ENCODE measurements at regions not wholly inside any gene's neighbourhood (a gene's known extent, or its start where the extent isn't known, plus 50 kb on each side); places are given as distances from the start of the nearest gene placed in this dataset.

DNA sequence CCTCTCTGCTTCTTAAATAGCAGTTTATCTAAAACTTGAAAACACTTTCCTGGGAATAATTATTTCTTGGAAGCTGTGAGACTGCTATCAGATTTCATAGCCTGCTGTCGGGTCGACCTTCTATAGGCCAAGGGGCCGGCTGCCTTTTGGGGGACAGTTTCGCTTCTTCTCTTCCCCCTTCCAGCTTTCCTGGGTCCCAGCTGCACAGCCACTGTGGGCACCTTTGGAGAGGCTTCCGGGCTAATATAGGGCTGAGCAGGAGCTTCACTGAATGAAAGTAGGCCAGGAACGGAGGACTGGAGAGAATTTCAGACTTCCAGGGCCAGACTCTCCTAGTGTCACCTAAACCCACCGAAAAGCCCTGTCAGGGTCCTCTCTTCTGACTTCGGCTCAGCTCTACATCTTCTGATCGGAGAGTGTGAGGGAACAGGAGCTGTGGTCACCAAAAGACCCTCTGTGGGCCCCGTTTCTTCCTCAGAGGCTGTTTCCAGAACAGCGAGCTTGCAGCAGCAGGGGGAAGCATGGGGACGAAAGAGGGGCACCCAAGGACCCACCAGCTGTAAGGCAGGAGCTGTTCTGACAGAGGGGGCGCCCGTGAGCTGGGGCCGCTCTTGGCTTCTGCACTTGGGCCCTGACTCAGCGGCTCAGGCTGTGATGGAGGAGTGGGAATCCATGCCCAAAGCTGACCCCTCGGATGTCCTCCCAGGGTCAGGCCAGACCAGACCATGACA, 620.6 kb downstream of the BCOR start:
- H3K36me3 ChIP-seq (ENCODE audit: control insufficient read depth, insufficient read depth, low read length), result no peaks in the 10 kb centered on the region
- no peak overlapping the region for H3K9ac ChIP-seq (ENCODE audit: low read depth, low read length)
- peaks cover 22% of the 10 kb centered on the region for H3K9me3 ChIP-seq (ENCODE audit: control insufficient read depth, insufficient read depth, low read length)
- H3K4me1 ChIP-seq (ENCODE audit: control insufficient read depth, insufficient read depth, low read length), result 0 out of 2 replicates have a peak, but pooled peaks cover 4% of the 10 kb centered on the region
- no peak overlapping the region for H3K27ac ChIP-seq (ENCODE audit: low read depth, low read length)
- H3K4me3 ChIP-seq (ENCODE audit: low read depth, low read length), result no peak overlapping the region
- H3K27me3 ChIP-seq (ENCODE audit: control insufficient read depth, insufficient read depth, low read length), result no peaks in the 10 kb centered on the region

DNA sequence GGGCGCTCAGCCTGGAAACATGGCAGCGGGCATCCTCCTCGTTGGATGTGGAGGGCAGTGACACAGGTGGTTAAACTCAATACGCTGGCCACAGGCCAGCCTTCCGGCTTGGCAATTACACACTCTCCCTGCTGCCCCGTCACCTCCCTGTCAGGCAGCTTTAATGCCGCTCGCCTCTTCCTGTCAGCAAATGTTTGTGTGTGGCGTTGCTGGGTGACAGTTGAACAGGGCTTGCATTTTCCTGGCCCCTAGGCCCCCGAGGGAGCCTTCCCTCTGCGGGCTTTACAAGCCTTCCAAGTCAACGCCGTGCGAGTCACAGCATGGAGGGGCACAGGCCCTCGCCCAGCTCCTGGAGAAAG, 620.0 kb downstream of the BCOR start:
- H3K9me3 ChIP-seq (ENCODE audit: control insufficient read depth, insufficient read depth, low read length), result peaks cover 19% of the 10 kb centered on the region
- no peaks in the 10 kb centered on the region for H3K27me3 ChIP-seq (ENCODE audit: control insufficient read depth, insufficient read depth, low read length)
- H3K27ac ChIP-seq (ENCODE audit: low read depth, low read length), result no peak overlapping the region
- H3K4me1 ChIP-seq (ENCODE audit: control insufficient read depth, insufficient read depth, low read length), result 0 out of 2 replicates have a peak, but pooled peaks cover 4% of the 10 kb centered on the region
- H3K4me3 ChIP-seq (ENCODE audit: low read depth, low read length), result no peak overlapping the region
- H3K9ac ChIP-seq (ENCODE audit: low read depth, low read length), result no peak overlapping the region
- no peaks in the 10 kb centered on the region for H3K36me3 ChIP-seq (ENCODE audit: control insufficient read depth, insufficient read depth, low read length)

DNA sequence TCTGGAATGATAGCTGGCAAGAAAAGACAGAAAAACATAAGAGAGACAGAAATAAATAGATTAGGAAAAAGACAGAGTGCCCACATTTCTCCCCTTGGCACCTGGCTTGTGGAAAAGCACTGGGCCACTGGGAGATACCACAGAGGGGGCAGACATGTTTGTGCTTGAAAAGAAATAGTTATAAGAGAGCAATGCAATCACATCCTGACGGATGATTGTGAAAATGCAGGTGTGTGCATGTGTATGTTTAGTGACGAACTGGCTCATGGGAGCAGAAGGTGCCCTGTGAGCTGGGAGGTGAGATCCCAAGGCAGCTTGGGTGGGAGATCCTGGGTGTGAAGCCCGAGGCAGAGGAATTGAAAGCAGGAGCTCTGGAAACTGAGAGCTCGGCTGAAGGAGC, 617.9 kb downstream of the BCOR start:
- no peak overlapping the region for H3K4me3 ChIP-seq (ENCODE audit: low read depth, low read length)
- no peaks in the 10 kb centered on the region for H3K36me3 ChIP-seq (ENCODE audit: control insufficient read depth, insufficient read depth, low read length)
- H3K27me3 ChIP-seq (ENCODE audit: control insufficient read depth, insufficient read depth, low read length), result no peaks in the 10 kb centered on the region
- H3K27ac ChIP-seq (ENCODE audit: low read depth, low read length), result no peak overlapping the region
- H3K9ac ChIP-seq (ENCODE audit: low read depth, low read length), result no peak overlapping the region
- H3K9me3 ChIP-seq (ENCODE audit: control insufficient read depth, insufficient read depth, low read length), result peaks cover 16% of the 10 kb centered on the region; the same call in 1 of the 2 replicates
- 0 out of 2 replicates have a peak, but pooled peaks cover 6% of the 10 kb centered on the region for H3K4me1 ChIP-seq (ENCODE audit: control insufficient read depth, insufficient read depth, low read length)

DNA sequence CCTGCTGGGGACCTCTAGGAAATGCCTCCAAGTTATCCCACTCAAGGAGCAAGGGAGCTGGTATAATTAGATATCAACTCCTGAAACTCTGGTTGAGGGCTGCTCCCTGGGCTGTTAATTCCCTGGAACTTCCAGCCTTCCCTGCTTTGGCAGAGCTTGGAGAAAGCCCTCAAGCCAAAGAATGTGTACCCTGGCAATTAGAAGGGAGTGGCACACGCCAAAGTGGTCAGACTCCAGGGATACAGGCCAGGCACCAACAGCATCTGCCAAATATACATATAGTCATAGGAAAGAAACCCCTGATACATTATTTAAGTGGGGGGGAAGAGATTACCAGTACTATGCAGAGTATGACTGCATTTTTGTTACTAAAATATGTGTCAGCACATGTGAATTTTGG, 616.8 kb downstream of the BCOR start:
- no peak overlapping the region for H3K4me3 ChIP-seq (ENCODE audit: low read depth, low read length)
- H3K9ac ChIP-seq (ENCODE audit: low read depth, low read length), result no peak overlapping the region
- H3K4me1 ChIP-seq (ENCODE audit: control insufficient read depth, insufficient read depth, low read length), result 0 out of 2 replicates have a peak, but pooled peaks cover 3% of the 10 kb centered on the region
- no peaks in the 10 kb centered on the region for H3K27me3 ChIP-seq (ENCODE audit: control insufficient read depth, insufficient read depth, low read length)
- no peaks in the 10 kb centered on the region for H3K36me3 ChIP-seq (ENCODE audit: control insufficient read depth, insufficient read depth, low read length)
- peaks cover 13% of the 10 kb centered on the region; the same call in 1 of the 2 replicates for H3K9me3 ChIP-seq (ENCODE audit: control insufficient read depth, insufficient read depth, low read length)
- H3K27ac ChIP-seq (ENCODE audit: low read depth, low read length), result no peak overlapping the region

DNA sequence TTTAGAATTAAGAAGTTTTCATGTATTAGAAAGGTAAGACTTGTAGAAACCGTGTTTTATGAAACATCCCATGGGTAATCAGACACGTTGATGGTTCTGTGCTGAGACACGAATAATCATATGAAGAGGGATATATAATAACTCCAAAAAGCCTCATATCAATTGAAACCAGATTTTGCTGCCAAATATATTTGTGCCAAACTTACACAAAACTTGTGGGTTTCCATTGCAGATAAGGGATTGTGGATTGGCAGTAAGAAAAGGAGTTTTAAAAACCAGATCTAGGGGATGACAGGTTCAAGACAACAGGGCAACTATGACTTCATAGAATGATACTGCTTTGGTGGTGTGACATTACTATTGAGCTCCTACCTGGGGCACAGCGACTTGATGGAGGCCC, 616.1 kb downstream of the BCOR start:
- Histone ChIP-seq H3K36me3 (ENCODE audit: control insufficient read depth, insufficient read depth, low read length) (no peaks in the 10 kb centered on the region), H3K4me1 (ENCODE audit: control insufficient read depth, insufficient read depth, low read length) (0 out of 2 replicates have a peak, but pooled peaks cover 3% of the 10 kb centered on the region), H3K4me3 (ENCODE audit: low read depth, low read length) (no peak overlapping the region), H3K27me3 (ENCODE audit: control insufficient read depth, insufficient read depth, low read length) (no peaks in the 10 kb centered on the region), H3K9ac (ENCODE audit: low read depth, low read length) (no peak overlapping the region), H3K27ac (ENCODE audit: low read depth, low read length) (no peak overlapping the region), H3K9me3 (ENCODE audit: control insufficient read depth, insufficient read depth, low read length) (peaks cover 10% of the 10 kb centered on the region; the same call in 1 of the 2 replicates)

DNA sequence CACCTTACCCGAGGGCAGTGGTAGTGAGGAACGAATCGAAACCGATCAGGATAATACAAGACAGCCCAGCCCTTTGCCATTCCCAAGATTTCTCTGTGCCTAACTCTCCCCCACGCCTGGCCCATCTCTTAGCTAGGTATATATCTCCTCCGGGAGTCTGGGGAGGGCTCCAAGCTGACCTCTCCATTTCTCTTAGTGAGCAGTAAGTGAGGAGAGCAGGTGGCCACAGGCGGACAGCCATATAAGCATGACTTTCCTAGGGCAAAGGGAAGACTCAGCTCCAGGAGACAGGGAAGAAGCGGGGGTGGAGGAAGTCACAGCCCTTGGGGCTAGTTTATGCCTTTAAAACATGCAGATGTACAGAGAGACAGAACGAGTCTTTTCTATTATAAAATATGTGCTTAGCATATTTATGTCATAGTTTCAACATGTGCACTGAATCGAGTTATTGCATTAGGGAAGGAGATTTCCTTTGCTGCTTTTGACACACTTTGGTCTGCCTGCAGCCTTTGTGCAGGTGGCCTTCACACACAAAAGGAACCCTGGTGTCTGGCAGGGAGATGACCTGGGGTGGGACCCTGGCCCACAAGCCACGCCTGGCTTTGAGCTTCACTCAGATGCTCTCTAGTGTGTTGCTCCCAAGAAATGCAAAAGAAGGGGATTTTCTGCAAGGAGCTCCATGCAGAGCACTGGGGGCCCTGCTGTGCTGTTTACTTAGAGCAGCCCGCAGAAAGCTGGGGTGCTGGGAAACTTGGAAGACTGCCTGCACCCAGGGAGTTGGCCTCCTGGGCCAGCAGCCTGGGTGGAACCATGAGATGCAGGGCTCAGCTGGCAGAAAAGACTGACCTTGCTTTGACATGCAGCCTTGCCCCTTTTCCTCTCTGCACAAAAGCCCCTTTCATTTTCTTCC, 613.3 kb downstream of the BCOR start:
- Histone ChIP-seq H3K9ac (ENCODE audit: low read depth, low read length) (no peak overlapping the region), H3K36me3 (ENCODE audit: control insufficient read depth, insufficient read depth, low read length) (no peaks in the 10 kb centered on the region), H3K27me3 (ENCODE audit: control insufficient read depth, insufficient read depth, low read length) (no peaks in the 10 kb centered on the region), H3K4me1 (ENCODE audit: control insufficient read depth, insufficient read depth, low read length) (0 out of 2 replicates have a peak, but pooled peaks cover 3% of the 10 kb centered on the region), H3K9me3 (ENCODE audit: control insufficient read depth, insufficient read depth, low read length) (peaks cover 8% of the 10 kb centered on the region; the same call in 1 of the 2 replicates), H3K27ac (ENCODE audit: low read depth, low read length) (no peak overlapping the region), H3K4me3 (ENCODE audit: low read depth, low read length) (no peak overlapping the region)

DNA sequence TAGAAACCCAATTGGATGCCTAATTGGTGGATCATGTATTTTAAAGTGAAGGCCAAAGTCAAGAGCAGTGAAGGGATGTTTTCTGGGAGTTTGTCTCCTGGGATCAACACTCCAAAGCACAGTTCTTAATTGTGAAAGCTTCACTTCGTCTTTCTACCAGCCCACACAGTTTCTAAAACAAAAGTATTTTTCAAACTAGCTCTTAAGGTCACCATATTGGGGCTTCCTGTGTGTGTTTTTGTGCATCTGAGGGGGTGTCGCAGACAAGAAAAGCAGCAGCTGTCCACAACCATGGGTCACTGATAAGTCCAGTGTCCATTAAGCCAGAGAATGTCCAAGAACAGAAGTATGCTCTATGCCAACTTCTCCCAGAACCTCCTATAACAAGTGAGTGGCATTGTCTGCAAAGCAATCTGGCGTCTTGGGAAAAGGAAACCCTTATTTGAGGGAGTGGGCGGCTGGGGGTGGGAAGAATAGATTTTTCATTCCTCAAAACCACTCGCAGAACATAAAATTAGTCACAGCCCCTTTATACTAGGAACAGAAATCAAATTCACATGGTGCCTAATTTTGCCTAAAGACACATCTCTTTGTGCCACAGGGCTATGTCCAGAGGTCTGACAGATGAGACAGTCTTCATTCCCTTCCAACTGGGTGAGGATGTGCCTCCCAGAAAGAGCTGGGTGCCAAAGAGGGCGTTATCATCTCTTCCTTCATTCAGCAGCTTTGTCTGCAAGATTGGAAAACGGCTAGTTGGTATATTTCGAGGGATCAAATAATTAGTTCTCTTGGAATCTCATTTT, 610.4 kb downstream of the BCOR start:
- Histone ChIP-seq H3K27ac (ENCODE audit: low read depth, low read length) (no peak overlapping the region), H3K9ac (ENCODE audit: low read depth, low read length) (no peak overlapping the region), H3K9me3 (ENCODE audit: control insufficient read depth, insufficient read depth, low read length) (peaks cover 4% of the 10 kb centered on the region; the same call in 1 of the 2 replicates), H3K4me3 (ENCODE audit: low read depth, low read length) (no peak overlapping the region), H3K27me3 (ENCODE audit: control insufficient read depth, insufficient read depth, low read length) (no peaks in the 10 kb centered on the region), H3K36me3 (ENCODE audit: control insufficient read depth, insufficient read depth, low read length) (no peaks in the 10 kb centered on the region), H3K4me1 (ENCODE audit: control insufficient read depth, insufficient read depth, low read length) (0 out of 2 replicates have a peak, but pooled peaks cover 3% of the 10 kb centered on the region)

DNA sequence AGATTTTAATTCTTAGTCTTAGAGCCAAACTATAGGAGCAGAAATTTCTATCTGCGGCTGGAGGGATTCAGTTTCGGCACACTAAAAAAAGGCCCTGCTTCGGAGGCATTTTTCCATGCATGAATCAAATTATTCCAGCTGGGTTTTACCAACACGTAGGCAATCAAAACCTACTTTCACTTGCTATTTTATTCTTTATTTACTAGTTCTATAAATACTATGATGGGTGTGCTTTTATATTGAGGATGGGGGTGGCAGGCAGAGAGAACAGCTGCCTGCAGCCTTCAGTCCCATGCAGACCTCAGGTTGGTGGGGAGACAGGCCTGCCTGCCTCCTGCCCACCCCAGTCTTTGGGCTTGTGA, 609.8 kb downstream of the BCOR start:
- H3K4me1 ChIP-seq (ENCODE audit: control insufficient read depth, insufficient read depth, low read length), result 0 out of 2 replicates have a peak, but pooled peaks cover 3% of the 10 kb centered on the region
- H3K27ac ChIP-seq (ENCODE audit: low read depth, low read length), result no peak overlapping the region
- peaks cover 4% of the 10 kb centered on the region; the same call in 1 of the 2 replicates for H3K9me3 ChIP-seq (ENCODE audit: control insufficient read depth, insufficient read depth, low read length)
- no peaks in the 10 kb centered on the region for H3K27me3 ChIP-seq (ENCODE audit: control insufficient read depth, insufficient read depth, low read length)
- no peaks in the 10 kb centered on the region for H3K36me3 ChIP-seq (ENCODE audit: control insufficient read depth, insufficient read depth, low read length)
- H3K4me3 ChIP-seq (ENCODE audit: low read depth, low read length), result no peak overlapping the region
- no peak overlapping the region for H3K9ac ChIP-seq (ENCODE audit: low read depth, low read length)

DNA sequence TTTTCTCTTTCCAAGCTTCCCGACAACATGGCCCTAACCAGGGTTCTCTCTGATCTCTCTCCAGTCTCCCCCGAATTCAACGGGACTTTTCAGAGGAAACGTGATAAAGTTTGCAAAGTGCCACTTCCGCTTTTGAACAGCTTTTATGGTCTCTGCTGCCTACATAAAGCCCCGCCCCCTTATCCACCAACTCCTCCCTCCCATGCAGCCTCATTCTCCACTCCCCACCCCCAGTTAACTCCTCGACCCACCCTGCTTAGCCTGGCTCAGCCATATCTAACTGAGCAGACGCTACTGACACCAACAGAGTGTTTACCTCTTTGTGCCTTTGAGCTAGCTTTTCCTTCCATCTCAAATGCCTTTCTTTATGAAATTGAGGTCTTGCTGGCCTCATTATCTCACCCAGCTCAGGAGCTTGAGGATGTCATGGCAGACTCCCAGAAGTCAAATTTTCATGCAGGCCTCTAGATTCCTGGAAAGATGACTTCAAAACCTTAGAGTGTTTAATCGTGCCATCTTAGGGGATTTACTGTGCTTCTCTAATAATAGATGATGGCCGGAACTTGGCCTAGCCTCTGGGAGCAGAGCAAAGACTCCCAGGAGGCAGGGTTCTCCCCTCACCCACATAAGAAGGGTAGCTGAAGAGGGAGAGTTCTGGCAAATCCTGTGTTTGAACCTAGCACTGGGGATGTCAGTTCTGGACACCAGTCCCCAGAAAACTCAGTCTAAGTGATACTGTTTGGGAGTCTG, 606.0 kb downstream of the BCOR start:
- no peak overlapping the region for H3K9ac ChIP-seq (ENCODE audit: low read depth, low read length)
- H3K4me1 ChIP-seq (ENCODE audit: control insufficient read depth, insufficient read depth, low read length), result no peaks in the 10 kb centered on the region
- H3K36me3 ChIP-seq (ENCODE audit: control insufficient read depth, insufficient read depth, low read length), result no peaks in the 10 kb centered on the region
- no peak overlapping the region for H3K27ac ChIP-seq (ENCODE audit: low read depth, low read length)
- H3K27me3 ChIP-seq (ENCODE audit: control insufficient read depth, insufficient read depth, low read length), result no peaks in the 10 kb centered on the region
- 0 out of 2 replicates have a peak, but pooled peaks cover 8% of the 10 kb centered on the region for H3K9me3 ChIP-seq (ENCODE audit: control insufficient read depth, insufficient read depth, low read length)
- no peak overlapping the region for H3K4me3 ChIP-seq (ENCODE audit: low read depth, low read length)
